Endothelial cell (in vitro differentiated cells): ENCODE measurements at regions not wholly inside any gene's neighbourhood (a gene's known extent, or its start where the extent isn't known, plus 50 kb on each side); places are given as distances from the start of the nearest gene placed in this dataset.

Experiments
- DNase-seq: peaks from one replicate; pipeline ENCODE4 v3.0.0; 2021; ENCODE audit warnings: low spot score
- H3K27ac Mint-ChIP-seq: one replicate; pipeline ENCODE4 v1.8.0; 2021; ENCODE audit warnings: mixed read lengths, inconsistent platforms; ENCODE audit not compliant: unreplicated experiment
- H3K27me3 Mint-ChIP-seq: one replicate; pipeline ENCODE4 v1.8.0; 2021; ENCODE audit warnings: mild to moderate bottlenecking, moderate library complexity, mixed read lengths, inconsistent platforms; ENCODE audit not compliant: unreplicated experiment
- H3K36me3 Mint-ChIP-seq: one replicate; pipeline ENCODE4 v1.8.0; 2021; ENCODE audit warnings: mild to moderate bottlenecking, low read depth, mixed read lengths, inconsistent platforms; ENCODE audit not compliant: unreplicated experiment
- H3K4me1 Mint-ChIP-seq: one replicate; pipeline ENCODE4 v1.8.0; 2021; ENCODE audit warnings: mild to moderate bottlenecking, mixed read lengths, inconsistent platforms; ENCODE audit not compliant: unreplicated experiment
- H3K4me3 Mint-ChIP-seq: one replicate; pipeline ENCODE4 v1.8.0; 2021; ENCODE audit warnings: mild to moderate bottlenecking, mixed read lengths, inconsistent platforms; ENCODE audit not compliant: unreplicated experiment
- H3K9me3 Mint-ChIP-seq: one replicate; pipeline ENCODE4 v1.8.0; 2021; ENCODE audit warnings: mixed read lengths, inconsistent platforms; ENCODE audit not compliant: unreplicated experiment
- CTCF ChIP-seq: fragments of 200-600 bp; sonication (generic); IDR thresholded peaks from one replicate; pipeline ENCODE4 v1.5.0; 2021; ENCODE audit warnings: antibody characterized with exemption; ENCODE audit not compliant: unreplicated experiment

GRCh38 chr12:91523831-91524230, 341.2 kb upstream of the DCN start:
- Mint-ChIP-seq H3K27ac (no peak overlapping the region), H3K4me1 (no peaks in the 10 kb centered on the region), H3K4me3 (no peak overlapping the region), H3K27me3 (no peaks in the 10 kb centered on the region), H3K36me3 (no peaks in the 10 kb centered on the region), H3K9me3 (no peaks in the 10 kb centered on the region)
- no peak for DNase-seq
- no peak for TF ChIP-seq CTCF

GRCh38 chr12:91516695-91517047, 334.1 kb upstream of the DCN start:
- Mint-ChIP-seq H3K36me3 (no peaks in the 10 kb centered on the region), H3K27me3 (no peaks in the 10 kb centered on the region), H3K9me3 (no peaks in the 10 kb centered on the region), H3K27ac (no peak overlapping the region), H3K4me1 (no peaks in the 10 kb centered on the region), H3K4me3 (no peak overlapping the region)
- DNase-seq, result no peak
- TF ChIP-seq CTCF, result no peak

- H3K4me1 Mint-ChIP-seq, result no peaks in the 10 kb centered on the region
- no peaks in the 10 kb centered on the region for H3K36me3 Mint-ChIP-seq
- TF ChIP-seq CTCF, result no peak
- no peaks in the 10 kb centered on the region for H3K9me3 Mint-ChIP-seq
- no peak for DNase-seq
- H3K4me3 Mint-ChIP-seq, result no peak overlapping the region
- no peaks in the 10 kb centered on the region for H3K27me3 Mint-ChIP-seq
- no peak overlapping the region for H3K27ac Mint-ChIP-seq
Observed at GRCh38 chr12:91515944-91516694, 333.5 kb upstream of the DCN start.

- TF ChIP-seq CTCF, result no peak
- DNase-seq, result no peak
- no peak overlapping the region for H3K27ac Mint-ChIP-seq
- no peaks in the 10 kb centered on the region for H3K36me3 Mint-ChIP-seq
- H3K4me1 Mint-ChIP-seq, result no peaks in the 10 kb centered on the region
- no peaks in the 10 kb centered on the region for H3K9me3 Mint-ChIP-seq
- no peak overlapping the region for H3K4me3 Mint-ChIP-seq
- H3K27me3 Mint-ChIP-seq, result peaks cover 1% of the 10 kb centered on the region
Observed at GRCh38 chr12:91513313-91513712, 330.7 kb upstream of the DCN start.

GRCh38 chr12:91511795-91512420, 329.3 kb upstream of the DCN start:
- peaks cover 1% of the 10 kb centered on the region for H3K27me3 Mint-ChIP-seq
- no peak for TF ChIP-seq CTCF
- H3K4me3 Mint-ChIP-seq, result no peak overlapping the region
- H3K36me3 Mint-ChIP-seq, result no peaks in the 10 kb centered on the region
- H3K9me3 Mint-ChIP-seq, result no peaks in the 10 kb centered on the region
- H3K27ac Mint-ChIP-seq, result no peak overlapping the region
- no peaks in the 10 kb centered on the region for H3K4me1 Mint-ChIP-seq
- no peak for DNase-seq
